GM12878 (cell line): ENCODE measurements at regions not wholly inside any gene's neighbourhood (a gene's known extent, or its start where the extent isn't known, plus 50 kb on each side); places are given as distances from the start of the nearest gene placed in this dataset.

Source experiments
- EP300 ChIP-seq, 2 experiments: fragments of 150-350 bp in 1 of 2; IDR thresholded peaks; 2 replicates each; pipeline ENCODE4 v1.6.1; 2011 to 2012; ENCODE audit warnings: low read depth in 2 of 2, low read length in 2 of 2, borderline replicate concordance in 1 of 2, improper control_type of control experiment in 1 of 2, inconsistent platforms in 1 of 2; ENCODE audit not compliant: control insufficient read depth in 1 of 2
- EZH2 ChIP-seq: IDR thresholded peaks from 2 replicates; pipeline ENCODE4 v1.6.1; 2012; ENCODE audit warnings: low read depth, mild to moderate bottlenecking, control low read depth, inconsistent platforms, low read length, borderline replicate concordance; ENCODE audit not compliant: control insufficient read depth
- MYC ChIP-seq: IDR thresholded peaks from 2 replicates; pipeline ENCODE4 v1.6.1; 2011; ENCODE audit warnings: mild to moderate bottlenecking, low read length, moderate library complexity, inconsistent platforms; ENCODE audit not compliant: insufficient read depth, insufficient replicate concordance, insufficient read length, severe bottlenecking
- NFYB ChIP-seq: IDR thresholded peaks from 2 replicates; pipeline ENCODE4 v1.6.1; 2011; ENCODE audit warnings: low read depth, mild to moderate bottlenecking, low read length, improper control_type of control experiment, moderate library complexity; ENCODE audit not compliant: insufficient read depth
- POLR2A ChIP-seq: IDR thresholded peaks from 2 replicates; pipeline ENCODE4 v1.6.1; 2011; ENCODE audit warnings: low read depth, mild to moderate bottlenecking, low read length
- POLR2AphosphoS5 ChIP-seq: IDR thresholded peaks from 2 replicates; pipeline ENCODE4 v1.6.1; 2011; ENCODE audit warnings: mild to moderate bottlenecking, low read length, inconsistent platforms
- TF ChIP-seq, protein P1 (sequence below), 3 experiments: IDR thresholded peaks in 2 of 3; conservative IDR thresholded peaks in 1 of 3; 2 replicates each; pipeline ENCODE4 v1.5.1; 2011; ENCODE audit warnings: low read depth in 3 of 3, low read length in 3 of 3, mild to moderate bottlenecking in 3 of 3, control low read depth in 2 of 3, moderate library complexity in 2 of 3, inconsistent platforms in 1 of 3, mixed read lengths in 1 of 3; ENCODE audit not compliant: control insufficient read depth in 2 of 3, insufficient read depth in 1 of 3; ENCODE audit errors: extremely low read depth in 1 of 3
- TF ChIP-seq, protein P2 (sequence below): IDR thresholded peaks from 2 replicates; pipeline ENCODE4 v1.6.1; 2012; ENCODE audit warnings: low read depth, low read length, improper control_type of control experiment

DNA sequence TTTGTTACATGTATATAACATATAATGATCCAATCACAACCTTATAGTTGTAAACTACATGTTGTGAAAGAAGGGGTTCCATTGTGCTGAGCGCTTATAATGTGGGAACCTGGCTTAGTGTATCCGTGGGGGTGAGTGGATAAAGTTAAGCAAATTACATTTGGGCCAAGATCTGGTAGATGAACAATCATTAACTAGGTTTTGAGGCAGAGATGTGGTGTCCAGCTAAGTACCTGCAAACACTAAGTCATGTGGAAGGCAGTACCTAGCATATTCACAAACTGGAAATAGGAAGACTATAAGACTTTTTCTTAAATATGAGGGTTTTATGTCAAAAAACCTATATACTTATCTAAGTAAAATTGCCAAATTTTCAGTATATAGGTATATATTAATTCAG is 167.2 kb upstream of the PDE4B start:
- TF ChIP-seq EP300 (IDR thresholded peaks at IDR 0.05; ENCODE audit: borderline replicate concordance in 1 of 2, control insufficient read depth in 1 of 2, low read depth in 2 of 2, low read length in 2 of 2) (no peak), POLR2A (no peak), POLR2AphosphoS5 (no peak), EZH2 (no peak), NFYB (no peak), MYC (no peak)
- TF ChIP-seq, protein P1, sequence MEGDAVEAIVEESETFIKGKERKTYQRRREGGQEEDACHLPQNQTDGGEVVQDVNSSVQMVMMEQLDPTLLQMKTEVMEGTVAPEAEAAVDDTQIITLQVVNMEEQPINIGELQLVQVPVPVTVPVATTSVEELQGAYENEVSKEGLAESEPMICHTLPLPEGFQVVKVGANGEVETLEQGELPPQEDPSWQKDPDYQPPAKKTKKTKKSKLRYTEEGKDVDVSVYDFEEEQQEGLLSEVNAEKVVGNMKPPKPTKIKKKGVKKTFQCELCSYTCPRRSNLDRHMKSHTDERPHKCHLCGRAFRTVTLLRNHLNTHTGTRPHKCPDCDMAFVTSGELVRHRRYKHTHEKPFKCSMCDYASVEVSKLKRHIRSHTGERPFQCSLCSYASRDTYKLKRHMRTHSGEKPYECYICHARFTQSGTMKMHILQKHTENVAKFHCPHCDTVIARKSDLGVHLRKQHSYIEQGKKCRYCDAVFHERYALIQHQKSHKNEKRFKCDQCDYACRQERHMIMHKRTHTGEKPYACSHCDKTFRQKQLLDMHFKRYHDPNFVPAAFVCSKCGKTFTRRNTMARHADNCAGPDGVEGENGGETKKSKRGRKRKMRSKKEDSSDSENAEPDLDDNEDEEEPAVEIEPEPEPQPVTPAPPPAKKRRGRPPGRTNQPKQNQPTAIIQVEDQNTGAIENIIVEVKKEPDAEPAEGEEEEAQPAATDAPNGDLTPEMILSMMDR (IDR thresholded peaks at IDR 0.05 in 2 of 3, conservative IDR thresholded peaks at IDR 0.05 in 1 of 3; ENCODE audit: control insufficient read depth in 2 of 3, extremely low read depth in 1 of 3, insufficient read depth in 1 of 3, low read depth in 3 of 3, low read length in 3 of 3), result no peak
- TF ChIP-seq, protein P2, sequence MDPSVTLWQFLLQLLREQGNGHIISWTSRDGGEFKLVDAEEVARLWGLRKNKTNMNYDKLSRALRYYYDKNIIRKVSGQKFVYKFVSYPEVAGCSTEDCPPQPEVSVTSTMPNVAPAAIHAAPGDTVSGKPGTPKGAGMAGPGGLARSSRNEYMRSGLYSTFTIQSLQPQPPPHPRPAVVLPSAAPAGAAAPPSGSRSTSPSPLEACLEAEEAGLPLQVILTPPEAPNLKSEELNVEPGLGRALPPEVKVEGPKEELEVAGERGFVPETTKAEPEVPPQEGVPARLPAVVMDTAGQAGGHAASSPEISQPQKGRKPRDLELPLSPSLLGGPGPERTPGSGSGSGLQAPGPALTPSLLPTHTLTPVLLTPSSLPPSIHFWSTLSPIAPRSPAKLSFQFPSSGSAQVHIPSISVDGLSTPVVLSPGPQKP, result no peak
